Parathyroid adenoma (tissue), 2 donors: ENCODE measurements at regions not wholly inside any gene's neighbourhood (a gene's known extent, or its start where the extent isn't known, plus 50 kb on each side); places are given as distances from the start of the nearest gene placed in this dataset.

Experiments used
- H2AFZ ChIP-seq: fragments of 300-600 bp; sonication (generic); one replicate; pipeline ENCODE4 v1.7.0; 2017; ENCODE audit warnings: antibody characterized with exemption, mild to moderate bottlenecking
- H3K27ac ChIP-seq: fragments of 300-600 bp; sonication (generic); one replicate; pipeline ENCODE4 v1.7.0; 2017
- H3K27me3 ChIP-seq: fragments of 300-600 bp; sonication (generic); one replicate; pipeline ENCODE4 v1.7.0; 2017; ENCODE audit warnings: low read length; ENCODE audit not compliant: control insufficient read depth, insufficient read depth
- H3K36me3 ChIP-seq: fragments of 300-600 bp; sonication (generic); one replicate; pipeline ENCODE4 v1.7.0; 2017; ENCODE audit warnings: low read length; ENCODE audit not compliant: control insufficient read depth, insufficient read depth
- H3K4me1 ChIP-seq: fragments of 300-600 bp; sonication (generic); one replicate; pipeline ENCODE4 v1.7.0; 2017; ENCODE audit warnings: control low read depth
- H3K4me2 ChIP-seq: fragments of 300-600 bp; sonication (generic); one replicate; pipeline ENCODE4 v1.7.0; 2017; ENCODE audit warnings: low read length
- H3K4me3 ChIP-seq: fragments of 300-600 bp; sonication (generic); one replicate; pipeline ENCODE4 v1.7.0; 2017; ENCODE audit warnings: low read depth, low read length
- H3K79me2 ChIP-seq: fragments of 300-600 bp; sonication (generic); one replicate; pipeline ENCODE4 v1.7.0; 2017; ENCODE audit warnings: control low read depth
- H3K9ac ChIP-seq: fragments of 300-600 bp; sonication (generic); one replicate; pipeline ENCODE4 v1.7.0; 2017; ENCODE audit warnings: mild to moderate bottlenecking
- H3K9me3 ChIP-seq: fragments of 300-600 bp; sonication (generic); one replicate; pipeline ENCODE4 v1.7.0; 2017; ENCODE audit warnings: low read length; ENCODE audit not compliant: control insufficient read depth
- CTCF ChIP-seq: fragments of 300-600 bp; sonication (generic); IDR thresholded peaks from one replicate; pipeline ENCODE4 v1.7.0; 2017; ENCODE audit warnings: antibody characterized with exemption, mild to moderate bottlenecking
- donor health status: primary hyperparathyroidism.

GRCh38 chr1:192008281-192008825 lies 149.9 kb upstream of the RGS18 start:
- Histone ChIP-seq H3K79me2 (no peaks in the 10 kb centered on the region), H3K27me3 (no peaks in the 10 kb centered on the region), H3K4me1 (no peaks in the 10 kb centered on the region), H3K4me2 (no peak overlapping the region), H2AFZ (no peak overlapping the region), H3K4me3 (no peak overlapping the region), H3K36me3 (no peaks in the 10 kb centered on the region), H3K9me3 (no peaks in the 10 kb centered on the region), H3K27ac (no peak overlapping the region), H3K9ac (no peak overlapping the region)
- no peak for TF ChIP-seq CTCF

- TF ChIP-seq CTCF = no peak
- no peak overlapping the region for H3K4me3 ChIP-seq
- H3K79me2 ChIP-seq = no peaks in the 10 kb centered on the region
- no peak overlapping the region for H3K4me2 ChIP-seq
- no peak overlapping the region for H2AFZ ChIP-seq
- H3K9ac ChIP-seq = no peak overlapping the region
- no peak overlapping the region for H3K27ac ChIP-seq
- H3K27me3 ChIP-seq = no peaks in the 10 kb centered on the region
- no peaks in the 10 kb centered on the region for H3K4me1 ChIP-seq
- H3K9me3 ChIP-seq = no peaks in the 10 kb centered on the region
- H3K36me3 ChIP-seq = no peaks in the 10 kb centered on the region
These were observed 147.9 kb upstream of the RGS18 start for GRCh38 chr1:192010406-192010805.

GRCh38 chr1:192011525-192011924 lies 146.7 kb upstream of the RGS18 start:
- H3K9ac ChIP-seq = no peak overlapping the region
- H3K36me3 ChIP-seq = no peaks in the 10 kb centered on the region
- no peak overlapping the region for H3K27ac ChIP-seq
- no peak for TF ChIP-seq CTCF
- H3K9me3 ChIP-seq = no peaks in the 10 kb centered on the region
- H3K27me3 ChIP-seq = no peaks in the 10 kb centered on the region
- H3K4me1 ChIP-seq = no peaks in the 10 kb centered on the region
- H3K4me3 ChIP-seq = no peak overlapping the region
- H3K4me2 ChIP-seq = no peak overlapping the region
- H3K79me2 ChIP-seq = no peaks in the 10 kb centered on the region
- no peak overlapping the region for H2AFZ ChIP-seq

GRCh38 chr1:192022827-192023226 lies 135.4 kb upstream of the RGS18 start:
- H3K4me2 ChIP-seq = no peak overlapping the region
- no peaks in the 10 kb centered on the region for H3K9me3 ChIP-seq
- H3K27me3 ChIP-seq = no peaks in the 10 kb centered on the region
- no peak overlapping the region for H3K27ac ChIP-seq
- H3K4me1 ChIP-seq = no peaks in the 10 kb centered on the region
- H3K9ac ChIP-seq = no peak overlapping the region
- no peak for TF ChIP-seq CTCF
- no peak overlapping the region for H3K4me3 ChIP-seq
- H3K79me2 ChIP-seq = no peaks in the 10 kb centered on the region
- no peak overlapping the region for H2AFZ ChIP-seq
- no peaks in the 10 kb centered on the region for H3K36me3 ChIP-seq

GRCh38 chr1:192024881-192025280 lies 133.4 kb upstream of the RGS18 start:
- Histone ChIP-seq H3K4me3 (no peak overlapping the region), H3K4me2 (no peak overlapping the region), H3K9me3 (no peaks in the 10 kb centered on the region), H3K79me2 (no peaks in the 10 kb centered on the region), H3K36me3 (no peaks in the 10 kb centered on the region), H3K27ac (no peak overlapping the region), H3K9ac (no peak overlapping the region), H3K27me3 (no peaks in the 10 kb centered on the region), H2AFZ (no peak overlapping the region), H3K4me1 (no peaks in the 10 kb centered on the region)
- no peak for TF ChIP-seq CTCF
